ENCODE measurements at regions not wholly inside any gene's neighbourhood (a gene's known extent, or its start where the extent isn't known, plus 50 kb on each side); places are given as distances from the start of the nearest gene placed in this dataset.

GRCh38 chr3:187922704-187923416, 177.6 kb upstream of the BCL6 start:
- TF ChIP-seq, protein P1, sequence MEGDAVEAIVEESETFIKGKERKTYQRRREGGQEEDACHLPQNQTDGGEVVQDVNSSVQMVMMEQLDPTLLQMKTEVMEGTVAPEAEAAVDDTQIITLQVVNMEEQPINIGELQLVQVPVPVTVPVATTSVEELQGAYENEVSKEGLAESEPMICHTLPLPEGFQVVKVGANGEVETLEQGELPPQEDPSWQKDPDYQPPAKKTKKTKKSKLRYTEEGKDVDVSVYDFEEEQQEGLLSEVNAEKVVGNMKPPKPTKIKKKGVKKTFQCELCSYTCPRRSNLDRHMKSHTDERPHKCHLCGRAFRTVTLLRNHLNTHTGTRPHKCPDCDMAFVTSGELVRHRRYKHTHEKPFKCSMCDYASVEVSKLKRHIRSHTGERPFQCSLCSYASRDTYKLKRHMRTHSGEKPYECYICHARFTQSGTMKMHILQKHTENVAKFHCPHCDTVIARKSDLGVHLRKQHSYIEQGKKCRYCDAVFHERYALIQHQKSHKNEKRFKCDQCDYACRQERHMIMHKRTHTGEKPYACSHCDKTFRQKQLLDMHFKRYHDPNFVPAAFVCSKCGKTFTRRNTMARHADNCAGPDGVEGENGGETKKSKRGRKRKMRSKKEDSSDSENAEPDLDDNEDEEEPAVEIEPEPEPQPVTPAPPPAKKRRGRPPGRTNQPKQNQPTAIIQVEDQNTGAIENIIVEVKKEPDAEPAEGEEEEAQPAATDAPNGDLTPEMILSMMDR (IDR thresholded peaks at IDR 0.05; ENCODE audit: low read depth, low read length, poor library complexity, severe bottlenecking) = no peak
- no peak for TF ChIP-seq EZH2phosphoT487 (IDR thresholded peaks at IDR 0.05; ENCODE audit: borderline replicate concordance, low read length)
